ENCODE measurements at regions not wholly inside any gene's neighbourhood (a gene's known extent, or its start where the extent isn't known, plus 50 kb on each side); places are given as distances from the start of the nearest gene placed in this dataset.

DNA sequence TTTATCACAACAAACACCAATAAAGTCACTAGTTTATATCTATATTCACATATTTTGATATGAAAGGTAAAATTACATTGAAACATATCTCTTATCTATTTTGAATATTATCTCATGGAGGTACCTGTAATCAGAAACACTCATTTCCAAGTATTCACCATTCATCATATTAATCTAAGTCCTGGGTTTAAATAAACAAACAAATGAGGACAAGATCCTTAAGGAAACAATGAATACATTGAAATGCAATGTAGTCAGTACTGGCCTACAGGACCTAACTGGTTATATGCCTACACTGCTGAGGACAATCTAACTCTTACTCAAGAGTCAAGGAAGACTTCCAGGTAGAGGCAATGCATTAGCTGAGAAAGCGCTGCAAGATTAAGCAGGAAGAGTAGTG is 1411.9 kb upstream of the RAG2 start:
- Histone ChIP-seq H3K9ac (ENCODE audit: low read length) (no peak overlapping the region), H2AFZ (ENCODE audit: low read length) (no peak overlapping the region), H3K4me3 (ENCODE audit: low read length) (no peak overlapping the region), H3K9me3 (ENCODE audit: low read length) (peaks cover 27% of the 10 kb centered on the region), H3K79me2 (ENCODE audit: low read length) (no peaks in the 10 kb centered on the region), H3K36me3 (ENCODE audit: insufficient read depth, low read length) (no peaks in the 10 kb centered on the region), H3K9me2 (replicated peaks; ENCODE audit: insufficient read depth, low read length) (no peaks in the 10 kb centered on the region), H4K20me1 (ENCODE audit: insufficient read depth, low read depth, low read length) (no peaks in the 10 kb centered on the region), H3K4me1 (ENCODE audit: low read length) (no peaks in the 10 kb centered on the region), H3K4me2 (ENCODE audit: low read depth, low read length, poor library complexity, severe bottlenecking) (no peak overlapping the region), H3K27me3 (ENCODE audit: low read length) (no peaks in the 10 kb centered on the region), H3K27ac (ENCODE audit: low read length) (no peak overlapping the region)
- no peak for DNase-seq

DNA sequence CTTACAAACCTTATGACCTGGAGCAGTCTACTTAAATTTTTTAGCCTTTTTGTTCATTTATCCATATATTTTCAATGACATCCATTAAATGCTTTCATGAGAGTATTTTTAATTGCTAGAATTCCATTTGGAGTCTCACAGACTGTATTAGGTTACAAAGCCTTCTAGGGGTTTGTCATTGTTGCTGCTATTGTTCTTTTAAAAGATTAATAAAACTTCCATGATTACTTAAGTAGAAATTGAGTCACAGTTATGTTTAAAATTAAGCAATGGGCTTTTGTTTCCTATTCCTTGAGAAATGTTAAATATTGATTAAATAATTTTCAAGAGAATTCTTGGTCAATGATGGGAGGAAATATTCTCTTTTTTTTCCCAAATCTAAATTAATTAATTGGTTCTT is 1408.4 kb upstream of the RAG2 start:
- H3K9me2 ChIP-seq (replicated peaks; ENCODE audit: insufficient read depth, low read length) = no peaks in the 10 kb centered on the region
- no peak overlapping the region for H3K4me3 ChIP-seq (ENCODE audit: low read length)
- no peaks in the 10 kb centered on the region for H3K36me3 ChIP-seq (ENCODE audit: insufficient read depth, low read length)
- H4K20me1 ChIP-seq (ENCODE audit: insufficient read depth, low read depth, low read length) = no peaks in the 10 kb centered on the region
- H3K4me1 ChIP-seq (ENCODE audit: low read length) = no peaks in the 10 kb centered on the region
- no peak overlapping the region for H2AFZ ChIP-seq (ENCODE audit: low read length)
- no peaks in the 10 kb centered on the region for H3K79me2 ChIP-seq (ENCODE audit: low read length)
- H3K9me3 ChIP-seq (ENCODE audit: low read length) = peaks cover 42% of the 10 kb centered on the region
- no peak overlapping the region for H3K9ac ChIP-seq (ENCODE audit: low read length)
- H3K4me2 ChIP-seq (ENCODE audit: low read depth, low read length, poor library complexity, severe bottlenecking) = no peak overlapping the region
- H3K27me3 ChIP-seq (ENCODE audit: low read length) = no peaks in the 10 kb centered on the region
- no peak for DNase-seq
- no peak overlapping the region for H3K27ac ChIP-seq (ENCODE audit: low read length)

DNA sequence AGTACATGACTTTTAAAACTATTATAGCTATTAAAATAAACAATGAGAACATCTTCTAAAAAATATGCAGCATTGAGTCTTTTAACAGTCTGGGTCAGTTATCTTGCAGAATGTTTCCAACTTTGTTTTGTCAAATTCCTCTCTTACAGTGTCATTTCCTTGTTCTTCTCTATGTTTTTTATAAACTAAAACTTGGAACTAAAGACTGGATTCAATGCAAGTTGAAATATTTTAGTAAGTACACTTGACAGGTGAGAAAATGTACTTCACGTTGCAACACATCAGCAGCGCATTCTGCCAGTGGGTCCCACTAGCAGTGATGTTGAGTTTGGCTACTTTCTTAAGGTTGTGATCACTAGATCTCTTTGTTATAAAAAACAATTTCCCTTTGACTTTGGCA is 1407.6 kb upstream of the RAG2 start:
- H3K27me3 ChIP-seq (ENCODE audit: low read length) = no peaks in the 10 kb centered on the region
- no peak for DNase-seq
- no peaks in the 10 kb centered on the region for H4K20me1 ChIP-seq (ENCODE audit: insufficient read depth, low read depth, low read length)
- H3K4me3 ChIP-seq (ENCODE audit: low read length) = no peak overlapping the region
- H2AFZ ChIP-seq (ENCODE audit: low read length) = no peak overlapping the region
- H3K27ac ChIP-seq (ENCODE audit: low read length) = no peak overlapping the region
- no peaks in the 10 kb centered on the region for H3K36me3 ChIP-seq (ENCODE audit: insufficient read depth, low read length)
- no peak overlapping the region for H3K4me2 ChIP-seq (ENCODE audit: low read depth, low read length, poor library complexity, severe bottlenecking)
- H3K79me2 ChIP-seq (ENCODE audit: low read length) = no peaks in the 10 kb centered on the region
- no peak overlapping the region for H3K9ac ChIP-seq (ENCODE audit: low read length)
- H3K9me2 ChIP-seq (replicated peaks; ENCODE audit: insufficient read depth, low read length) = no peaks in the 10 kb centered on the region
- H3K4me1 ChIP-seq (ENCODE audit: low read length) = no peaks in the 10 kb centered on the region
- peaks cover 42% of the 10 kb centered on the region for H3K9me3 ChIP-seq (ENCODE audit: low read length)

DNA sequence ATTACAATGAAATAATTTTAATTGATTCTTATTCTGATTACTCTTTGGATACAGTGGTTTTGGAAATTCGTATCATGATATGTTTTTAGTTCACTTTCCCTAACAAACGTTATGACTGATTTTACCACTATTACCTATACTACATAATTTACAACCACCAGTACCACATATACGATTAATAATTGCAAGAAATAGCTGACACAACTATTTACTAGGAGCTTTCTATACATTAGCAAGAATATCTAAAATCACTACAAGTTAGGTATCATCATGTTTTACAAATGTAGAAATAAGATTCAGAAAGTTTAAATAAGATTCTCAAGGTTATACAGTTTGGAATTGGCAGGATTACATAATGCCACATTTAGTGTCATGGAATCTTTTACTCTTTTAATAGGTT is 1401.1 kb upstream of the RAG2 start:
- no peaks in the 10 kb centered on the region for H3K79me2 ChIP-seq (ENCODE audit: low read length)
- H3K4me3 ChIP-seq (ENCODE audit: low read length) = no peak overlapping the region
- H3K27ac ChIP-seq (ENCODE audit: low read length) = no peak overlapping the region
- no peak for DNase-seq
- H3K4me2 ChIP-seq (ENCODE audit: low read depth, low read length, poor library complexity, severe bottlenecking) = no peak overlapping the region
- no peaks in the 10 kb centered on the region for H3K9me2 ChIP-seq (replicated peaks; ENCODE audit: insufficient read depth, low read length)
- H3K27me3 ChIP-seq (ENCODE audit: low read length) = no peaks in the 10 kb centered on the region
- H3K4me1 ChIP-seq (ENCODE audit: low read length) = no peaks in the 10 kb centered on the region
- no peaks in the 10 kb centered on the region for H4K20me1 ChIP-seq (ENCODE audit: insufficient read depth, low read depth, low read length)
- H3K36me3 ChIP-seq (ENCODE audit: insufficient read depth, low read length) = no peaks in the 10 kb centered on the region
- H3K9me3 ChIP-seq (ENCODE audit: low read length) = peaks cover 46% of the 10 kb centered on the region
- no peak overlapping the region for H3K9ac ChIP-seq (ENCODE audit: low read length)
- no peak overlapping the region for H2AFZ ChIP-seq (ENCODE audit: low read length)

DNA sequence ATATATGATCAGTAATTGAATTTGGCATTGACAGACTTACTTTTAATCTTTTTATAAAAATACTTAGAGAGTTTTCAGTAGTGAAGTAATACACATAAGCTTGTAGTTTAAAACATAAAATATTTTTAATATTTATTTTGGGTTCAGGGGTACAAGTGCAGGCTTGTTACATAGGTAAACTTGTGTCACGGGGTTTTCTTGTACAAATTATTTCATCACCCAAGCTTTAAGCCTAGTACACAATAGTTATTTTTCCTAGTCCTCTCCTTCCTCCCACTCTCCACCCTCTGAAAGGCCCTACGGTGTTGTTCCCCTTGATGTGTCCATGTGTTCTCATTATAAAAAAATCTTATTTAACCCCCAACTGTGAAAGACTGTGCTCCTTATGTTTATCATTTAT is 1397.8 kb upstream of the RAG2 start:
- H3K9ac ChIP-seq (ENCODE audit: low read length) = no peak overlapping the region
- no peaks in the 10 kb centered on the region for H3K27me3 ChIP-seq (ENCODE audit: low read length)
- no peak overlapping the region for H2AFZ ChIP-seq (ENCODE audit: low read length)
- H3K4me2 ChIP-seq (ENCODE audit: low read depth, low read length, poor library complexity, severe bottlenecking) = no peak overlapping the region
- no peaks in the 10 kb centered on the region for H4K20me1 ChIP-seq (ENCODE audit: insufficient read depth, low read depth, low read length)
- H3K9me3 ChIP-seq (ENCODE audit: low read length) = peaks cover 39% of the 10 kb centered on the region
- no peaks in the 10 kb centered on the region for H3K79me2 ChIP-seq (ENCODE audit: low read length)
- H3K4me1 ChIP-seq (ENCODE audit: low read length) = no peaks in the 10 kb centered on the region
- H3K27ac ChIP-seq (ENCODE audit: low read length) = no peak overlapping the region
- no peak overlapping the region for H3K4me3 ChIP-seq (ENCODE audit: low read length)
- H3K9me2 ChIP-seq (replicated peaks; ENCODE audit: insufficient read depth, low read length) = no peaks in the 10 kb centered on the region
- H3K36me3 ChIP-seq (ENCODE audit: insufficient read depth, low read length) = no peaks in the 10 kb centered on the region
- no peak for DNase-seq

DNA sequence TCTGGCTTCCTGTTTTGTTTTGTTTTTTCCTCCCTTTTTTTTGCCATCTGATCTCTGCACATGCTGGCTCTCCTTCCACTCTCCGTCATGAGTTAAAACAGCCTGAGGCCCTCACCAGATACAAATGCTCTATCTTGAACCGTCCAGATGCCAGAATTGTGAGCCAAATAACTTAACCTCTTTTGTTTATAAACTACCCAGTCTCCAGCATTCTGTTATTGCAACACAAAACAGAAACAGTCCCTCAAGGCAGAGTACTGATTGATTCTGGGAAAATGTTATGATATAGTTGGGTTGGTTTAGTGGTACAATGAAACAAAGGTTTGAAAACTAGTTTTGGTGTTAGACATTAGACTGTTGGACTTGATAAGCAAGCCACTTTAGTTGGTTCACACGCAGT is 1390.0 kb upstream of the RAG2 start:
- Histone ChIP-seq H3K4me3 (ENCODE audit: low read length) (no peak overlapping the region), H3K4me1 (ENCODE audit: low read length) (no peaks in the 10 kb centered on the region), H3K27ac (ENCODE audit: low read length) (no peak overlapping the region), H3K4me2 (ENCODE audit: low read depth, low read length, poor library complexity, severe bottlenecking) (no peak overlapping the region), H3K9me2 (replicated peaks; ENCODE audit: insufficient read depth, low read length) (no peaks in the 10 kb centered on the region), H3K27me3 (ENCODE audit: low read length) (no peaks in the 10 kb centered on the region), H3K79me2 (ENCODE audit: low read length) (no peaks in the 10 kb centered on the region), H2AFZ (ENCODE audit: low read length) (no peak overlapping the region), H4K20me1 (ENCODE audit: insufficient read depth, low read depth, low read length) (no peaks in the 10 kb centered on the region), H3K9me3 (ENCODE audit: low read length) (peaks cover 27% of the 10 kb centered on the region), H3K36me3 (ENCODE audit: insufficient read depth, low read length) (no peaks in the 10 kb centered on the region), H3K9ac (ENCODE audit: low read length) (no peak overlapping the region)
- DNase-seq = no peak

DNA sequence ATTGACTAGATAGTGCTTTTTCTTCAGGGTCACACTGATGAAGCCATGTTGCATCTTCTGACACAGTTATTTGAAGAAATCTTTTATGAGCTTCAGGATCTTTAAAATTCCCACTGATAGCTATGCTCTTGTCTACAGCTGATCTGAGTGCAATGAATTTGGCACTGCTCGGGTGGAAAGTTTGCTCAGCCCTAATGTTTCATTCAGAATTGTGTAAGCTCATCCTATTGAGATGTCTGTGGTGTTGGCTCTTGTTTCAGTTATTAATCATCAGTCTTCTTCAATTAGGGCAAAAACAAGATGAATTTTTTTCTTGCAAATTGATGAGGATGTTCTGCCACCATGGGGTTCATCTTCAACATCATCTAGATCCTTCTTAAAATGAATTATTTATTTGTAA is 1387.0 kb upstream of the RAG2 start:
- H3K36me3 ChIP-seq (ENCODE audit: insufficient read depth, low read length) = no peaks in the 10 kb centered on the region
- no peak overlapping the region for H2AFZ ChIP-seq (ENCODE audit: low read length)
- no peaks in the 10 kb centered on the region for H3K9me2 ChIP-seq (replicated peaks; ENCODE audit: insufficient read depth, low read length)
- no peaks in the 10 kb centered on the region for H4K20me1 ChIP-seq (ENCODE audit: insufficient read depth, low read depth, low read length)
- H3K4me3 ChIP-seq (ENCODE audit: low read length) = no peak overlapping the region
- H3K9ac ChIP-seq (ENCODE audit: low read length) = no peak overlapping the region
- H3K4me2 ChIP-seq (ENCODE audit: low read depth, low read length, poor library complexity, severe bottlenecking) = no peak overlapping the region
- no peaks in the 10 kb centered on the region for H3K4me1 ChIP-seq (ENCODE audit: low read length)
- no peak overlapping the region for H3K27ac ChIP-seq (ENCODE audit: low read length)
- H3K9me3 ChIP-seq (ENCODE audit: low read length) = peaks cover 19% of the 10 kb centered on the region
- H3K27me3 ChIP-seq (ENCODE audit: low read length) = no peaks in the 10 kb centered on the region
- no peak for DNase-seq
- H3K79me2 ChIP-seq (ENCODE audit: low read length) = no peaks in the 10 kb centered on the region

DNA sequence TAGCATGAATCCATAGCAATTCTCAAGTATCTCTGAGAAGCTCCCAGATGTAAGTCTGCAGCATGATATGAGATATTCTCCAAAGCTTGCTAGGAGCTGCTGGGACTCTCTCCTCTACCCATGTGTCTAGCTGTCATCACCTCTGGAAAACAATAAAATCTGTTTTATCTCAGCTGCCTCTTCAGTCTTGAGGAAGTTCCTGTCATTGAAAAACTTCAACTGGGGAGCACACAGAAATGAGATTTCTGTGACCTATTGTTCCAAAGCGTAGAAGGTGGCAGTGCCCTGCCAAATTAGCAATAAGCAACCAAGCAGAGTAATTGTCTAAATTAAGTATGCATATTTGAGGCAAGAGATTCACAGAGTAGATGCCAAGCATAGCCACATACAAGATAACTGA is 1380.6 kb upstream of the RAG2 start:
- H3K79me2 ChIP-seq (ENCODE audit: low read length) = no peaks in the 10 kb centered on the region
- H3K36me3 ChIP-seq (ENCODE audit: insufficient read depth, low read length) = no peaks in the 10 kb centered on the region
- DNase-seq = no peak
- H3K4me2 ChIP-seq (ENCODE audit: low read depth, low read length, poor library complexity, severe bottlenecking) = no peak overlapping the region
- no peaks in the 10 kb centered on the region for H4K20me1 ChIP-seq (ENCODE audit: insufficient read depth, low read depth, low read length)
- no peaks in the 10 kb centered on the region for H3K9me2 ChIP-seq (replicated peaks; ENCODE audit: insufficient read depth, low read length)
- no peak overlapping the region for H3K4me3 ChIP-seq (ENCODE audit: low read length)
- H3K27me3 ChIP-seq (ENCODE audit: low read length) = no peaks in the 10 kb centered on the region
- peaks cover 31% of the 10 kb centered on the region for H3K9me3 ChIP-seq (ENCODE audit: low read length)
- H3K27ac ChIP-seq (ENCODE audit: low read length) = no peak overlapping the region
- no peak overlapping the region for H2AFZ ChIP-seq (ENCODE audit: low read length)
- H3K9ac ChIP-seq (ENCODE audit: low read length) = no peak overlapping the region
- H3K4me1 ChIP-seq (ENCODE audit: low read length) = no peaks in the 10 kb centered on the region

DNA sequence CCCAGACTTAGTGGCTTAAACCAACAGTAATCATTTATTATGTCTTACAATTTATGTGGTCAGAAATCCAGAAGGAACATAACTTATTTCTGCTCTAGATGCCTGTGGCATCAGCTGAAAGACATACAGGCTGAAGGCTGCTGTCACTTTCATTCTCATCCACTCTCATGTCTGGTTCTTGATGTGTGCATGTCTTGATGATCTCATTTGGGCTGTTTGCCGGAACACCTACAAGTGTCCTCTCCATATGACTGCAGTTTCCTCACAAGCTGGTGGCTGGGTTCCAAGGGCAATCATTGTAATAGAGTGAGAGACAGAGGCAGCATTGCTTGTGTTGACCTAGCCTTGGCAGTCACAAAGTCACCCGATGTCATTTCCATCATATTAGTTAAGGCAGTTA is 1375.9 kb upstream of the RAG2 start:
- Histone ChIP-seq H3K9me2 (replicated peaks; ENCODE audit: insufficient read depth, low read length) (no peaks in the 10 kb centered on the region), H4K20me1 (ENCODE audit: insufficient read depth, low read depth, low read length) (no peaks in the 10 kb centered on the region), H3K27ac (ENCODE audit: low read length) (no peak overlapping the region), H3K27me3 (ENCODE audit: low read length) (no peaks in the 10 kb centered on the region), H3K4me3 (ENCODE audit: low read length) (no peak overlapping the region), H3K9ac (ENCODE audit: low read length) (no peak overlapping the region), H3K9me3 (ENCODE audit: low read length) (peaks cover 39% of the 10 kb centered on the region), H3K79me2 (ENCODE audit: low read length) (no peaks in the 10 kb centered on the region), H3K36me3 (ENCODE audit: insufficient read depth, low read length) (no peaks in the 10 kb centered on the region), H2AFZ (ENCODE audit: low read length) (no peak overlapping the region), H3K4me1 (ENCODE audit: low read length) (no peaks in the 10 kb centered on the region), H3K4me2 (ENCODE audit: low read depth, low read length, poor library complexity, severe bottlenecking) (no peak overlapping the region)
- no peak for DNase-seq
